ENCODE measurements at regions not wholly inside any gene's neighbourhood (a gene's known extent, or its start where the extent isn't known, plus 50 kb on each side); places are given as distances from the start of the nearest gene placed in this dataset.

- FAIRE-seq (no peak), DNase-seq (ENCODE audit: insufficient read length, low spot score) (no peak)
- TF ChIP-seq CTCF (IDR thresholded peaks at IDR 0.05; ENCODE audit: insufficient read depth, missing control alignments): no peak
Measured at GRCh38 chr10:63749915-63750314, 228.7 kb downstream of the REEP3 start.

DNA sequence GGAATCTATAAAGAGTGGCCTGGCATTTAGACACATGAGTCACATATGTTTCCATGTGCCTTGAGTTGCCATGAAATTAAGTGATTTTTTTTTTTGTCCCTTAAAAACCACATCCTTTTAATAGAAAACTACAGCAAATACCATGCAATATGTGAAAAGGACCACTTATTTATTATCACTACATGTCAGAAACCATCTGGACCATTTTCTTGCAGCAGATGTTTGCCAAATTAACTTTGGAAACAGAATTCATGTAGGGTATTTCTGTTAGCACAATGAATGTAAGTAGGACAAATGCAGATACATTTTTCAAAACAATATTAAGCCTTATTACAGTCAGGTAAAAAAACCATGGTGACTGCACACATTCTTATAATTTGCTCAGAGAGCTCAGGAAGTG lies 230.6 kb downstream of the REEP3 start:
- TF ChIP-seq CTCF (IDR thresholded peaks at IDR 0.05; ENCODE audit: insufficient read depth, missing control alignments): no peak
- DNase-seq (ENCODE audit: insufficient read length, low spot score) (no peak), FAIRE-seq (no peak)

DNA sequence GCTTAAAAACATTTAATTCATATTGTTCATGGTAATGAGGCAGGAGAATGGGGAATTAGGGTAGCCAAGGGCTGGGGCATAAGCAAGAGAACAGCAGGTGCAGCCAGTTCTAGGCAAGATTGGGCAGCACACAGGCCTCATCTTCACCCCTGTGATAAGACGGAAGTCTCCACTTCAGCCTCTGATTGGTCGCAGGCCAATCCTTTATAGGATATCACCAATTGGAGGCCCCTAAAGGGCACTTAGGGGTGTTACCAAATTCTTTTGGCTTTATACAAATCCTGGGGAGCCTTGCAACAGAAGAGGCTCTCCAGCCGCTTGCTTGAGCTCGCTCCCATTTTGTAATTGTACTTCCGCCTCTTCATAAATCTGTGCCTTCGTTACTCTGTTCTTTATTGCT lies 231.1 kb downstream of the REEP3 start:
- no peak for FAIRE-seq
- no peak for TF ChIP-seq CTCF (IDR thresholded peaks at IDR 0.05; ENCODE audit: insufficient read depth, missing control alignments)
- DNase-seq (ENCODE audit: insufficient read length, low spot score): no peak

DNA sequence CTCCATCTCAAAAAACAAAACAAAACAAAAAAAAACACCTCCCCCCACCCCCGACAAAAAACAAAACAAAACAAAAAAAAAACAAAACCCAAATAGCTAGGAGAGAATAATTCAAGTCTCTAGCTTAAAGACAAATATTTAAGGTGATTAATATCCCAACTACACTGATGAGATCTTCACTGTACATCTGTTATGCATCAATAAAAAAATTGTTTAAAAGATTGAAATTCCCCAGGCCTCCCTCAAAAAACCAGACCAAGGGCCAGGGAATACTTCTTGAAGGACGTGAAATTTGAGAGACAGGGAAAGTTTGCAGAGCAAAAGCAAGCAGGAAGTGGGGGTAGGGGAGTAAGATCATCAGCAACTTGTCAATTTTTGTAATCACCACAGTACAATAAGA lies 232.6 kb downstream of the REEP3 start:
- no peak for TF ChIP-seq CTCF (IDR thresholded peaks at IDR 0.05; ENCODE audit: insufficient read depth, missing control alignments)
- no peak for FAIRE-seq
- no peak for DNase-seq (ENCODE audit: insufficient read length, low spot score)

DNA sequence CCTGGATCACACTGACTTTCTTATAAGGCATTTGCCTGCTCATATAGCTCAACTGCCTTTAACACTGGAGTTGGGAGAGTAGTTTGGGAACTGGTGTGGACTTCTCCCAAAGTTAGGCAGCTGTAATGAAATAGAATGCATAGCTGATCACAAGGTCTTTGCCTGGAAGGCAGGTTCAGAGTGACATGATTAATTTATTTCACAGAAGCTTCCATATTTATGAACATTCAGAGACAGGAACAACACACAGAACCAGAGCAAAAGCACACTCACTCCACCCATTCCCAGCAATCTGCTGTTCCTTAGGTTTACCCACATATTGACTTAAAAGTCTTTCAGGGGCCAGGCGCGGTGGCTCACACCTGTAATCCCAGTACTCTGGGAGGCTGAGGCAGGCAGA lies 234.2 kb downstream of the REEP3 start:
- TF ChIP-seq CTCF (IDR thresholded peaks at IDR 0.05; ENCODE audit: insufficient read depth, missing control alignments): no peak
- FAIRE-seq (no peak), DNase-seq (ENCODE audit: insufficient read length, low spot score) (no peak)

DNA sequence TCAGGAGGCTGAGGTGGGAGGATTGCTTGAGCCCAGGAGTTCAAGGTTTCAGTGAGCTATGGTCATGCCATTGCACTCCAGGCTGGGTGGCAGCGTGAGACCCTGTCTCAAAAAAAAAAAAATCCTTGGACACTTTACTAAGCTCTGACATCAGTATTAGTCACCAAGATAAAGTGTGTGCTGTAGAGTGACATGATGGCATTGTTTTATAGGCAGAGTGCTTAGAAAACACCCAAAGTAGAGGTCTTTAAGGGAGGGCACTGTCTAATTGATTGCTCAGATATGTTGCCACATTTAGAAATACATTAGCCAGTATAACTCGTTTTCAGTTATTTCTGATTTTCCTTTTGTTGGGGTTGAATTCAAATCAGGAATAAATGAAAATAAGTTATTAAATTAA lies 235.9 kb downstream of the REEP3 start:
- FAIRE-seq (no peak), DNase-seq (ENCODE audit: insufficient read length, low spot score) (no peak)
- no peak for TF ChIP-seq CTCF (IDR thresholded peaks at IDR 0.05; ENCODE audit: insufficient read depth, missing control alignments)

DNA sequence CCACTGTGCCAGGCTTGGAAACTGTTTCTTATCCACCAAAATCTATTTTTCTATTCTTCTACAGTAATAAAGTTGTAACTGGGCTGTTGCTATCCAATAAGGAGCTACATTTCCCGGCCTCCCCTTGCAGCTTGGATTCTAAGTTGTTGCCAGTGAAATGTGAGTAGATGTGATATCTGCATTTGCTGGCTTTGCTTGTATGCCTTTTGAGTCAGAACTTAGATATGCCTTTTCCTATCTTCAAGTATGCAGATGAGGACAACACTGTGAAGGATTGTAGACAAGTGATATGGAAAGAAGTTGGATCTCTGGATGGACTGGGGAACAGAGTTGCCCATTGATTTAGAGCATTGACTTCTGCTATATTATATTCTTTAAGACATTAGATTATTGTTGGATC lies 236.9 kb downstream of the REEP3 start:
- TF ChIP-seq CTCF (IDR thresholded peaks at IDR 0.05; ENCODE audit: insufficient read depth, missing control alignments): no peak
- DNase-seq (ENCODE audit: insufficient read length, low spot score) (no peak), FAIRE-seq (no peak)

Measured in D721Med (cell line).